HG02759 (cell line): ENCODE measurements at regions not wholly inside any gene's neighbourhood (a gene's known extent, or its start where the extent isn't known, plus 50 kb on each side); places are given as distances from the start of the nearest gene placed in this dataset.

Experiments
- ATAC-seq: cut with Tn5 transposase; IDR thresholded peaks from one replicate; pipeline ENCODE4 v1.9.1; 2021; ENCODE audit warnings: mild to moderate bottlenecking, moderate library complexity; ENCODE audit not compliant: unreplicated experiment

- no peak for ATAC-seq
Measured at GRCh38 chr4:121439669-121440068, 58.9 kb upstream of the QRFPR start.
